Stomach (tissue), 8 donors: ENCODE measurements at regions not wholly inside any gene's neighbourhood (a gene's known extent, or its start where the extent isn't known, plus 50 kb on each side); places are given as distances from the start of the nearest gene placed in this dataset.

Experiments
- DNase-seq, 2 donors: peaks; one replicate each; pipeline versions ENCODE4 v3.0.0 to v3.0.0-alpha.2; 2013 to 2019
- H3K27ac ChIP-seq, 5 donors: fragments of 200-600 bp in 4 of 5; sonication (generic) in 4 of 5; one replicate each; pipeline ENCODE4 v1.5.1; 2013 to 2019; ENCODE audit warnings: mild to moderate bottlenecking in 1 of 5, moderate library complexity in 1 of 5
- H3K27me3 ChIP-seq, 3 donors: fragments of 200-600 bp; sonication (generic); one replicate each; pipeline ENCODE4 v1.5.1; 2017 to 2019; ENCODE audit warnings: mixed run types in 1 of 3
- H3K36me3 ChIP-seq, 4 donors: fragments of 200-600 bp; sonication (generic); 1 replicate in 3 of 4; 2 replicates in 1 of 4; pipeline ENCODE4 v1.5.1; 2016 to 2019
- H3K4me1 ChIP-seq, 4 donors: fragments of 200-600 bp; sonication (generic); one replicate each; pipeline ENCODE4 v1.5.1; 2016 to 2019
- H3K4me3 ChIP-seq, 4 donors: fragments of 200-600 bp; sonication (generic) in 3 of 4; one replicate each; pipeline ENCODE4 v1.5.1; 2016 to 2019; ENCODE audit warnings: mild to moderate bottlenecking in 1 of 4
- H3K9me3 ChIP-seq, 4 donors: fragments of 200-600 bp; sonication (generic); one replicate each; pipeline ENCODE4 v1.5.1; 2016 to 2019
- CTCF ChIP-seq, 7 experiments: fragments of 450-650 bp in 4 of 7; fragments of 200-600 bp in 3 of 7; sonication (generic) in 3 of 7; IDR thresholded peaks; one replicate each; pipeline ENCODE4 v1.5.1; 2016 to 2019; ENCODE audit warnings: antibody characterized with exemption in 7 of 7, control low read depth in 2 of 7, mild to moderate bottlenecking in 1 of 7
- EP300 ChIP-seq: sonication (generic); formaldehyde crosslinking; IDR thresholded peaks from one replicate; pipeline ENCODE4 v1.6.1; 2017; ENCODE audit warnings: antibody characterized with exemption
- POLR2A ChIP-seq, 4 donors: fragments of 450-650 bp; IDR thresholded peaks; one replicate each; pipeline ENCODE4 v1.6.1; 2016; ENCODE audit warnings: antibody characterized with exemption in 4 of 4, control low read depth in 2 of 4, mild to moderate bottlenecking in 1 of 4, moderate library complexity in 1 of 4
- POLR2AphosphoS5 ChIP-seq, 3 donors: sonication (generic); formaldehyde crosslinking; IDR thresholded peaks; one replicate each; pipeline ENCODE4 v1.6.1; 2016; ENCODE audit warnings: antibody characterized with exemption in 3 of 3
- WGBS, 5 donors: extraction: QIAGEN DNeasy Blood & Tissue Kit in 3 of 5; methylation state at CpG; one replicate each; pipeline versions ENCODE4 v1.1.5 to v1.1.7; 2013 to 2018; 5-methylcytosine and 5-hydroxymethylcytosine counted together
- intact Hi-C: fragments of 100-400 bp; cut with DNase I; formaldehyde crosslinking; loops from one replicate; pipeline ENCODE4 v1.15.1; 2023; ENCODE audit warnings: low total_unique reads
- donor health status: healthy with polysubstance abuse.
- donor health status: Bipolar disorder and iron deficiency.
- donor health status: healthy.

- 79 to 88% (median 86%) methylated on average over 6 of the region's 6 CpGs for WGBS, 5 donors
Observed at GRCh38 chr5:51039424-51040329, 343.6 kb upstream of the ISL1 start.

GRCh38 chr5:51043745-51044144, 339.5 kb upstream of the ISL1 start:
- intact Hi-C loops, result no loop called here
- no peak for DNase-seq
- TF ChIP-seq POLR2A (IDR thresholded peaks at IDR 0.05), result no peak
- no peak for TF ChIP-seq CTCF (IDR thresholded peaks at IDR 0.05)
- no peak for TF ChIP-seq POLR2AphosphoS5 (IDR thresholded peaks at IDR 0.05)
- no peak for TF ChIP-seq EP300
- Histone ChIP-seq H3K4me1 (no peaks in the 10 kb centered on the region), H3K4me3 (no peak overlapping the region), H3K27ac (no peak overlapping the region), H3K27me3 (no peaks in the 10 kb centered on the region), H3K36me3 (no peaks in the 10 kb centered on the region), H3K9me3 (no peaks in the 10 kb centered on the region)
- WGBS, 5 donors, result 73 to 89% (median 81%) methylated on average over 5 of the region's 5 CpGs

More at GRCh38 chr5:51039424-51040329, 343.6 kb upstream of the ISL1 start:
- TF ChIP-seq EP300, result no peak
- no peak for TF ChIP-seq POLR2A (IDR thresholded peaks at IDR 0.05)
- no peak for TF ChIP-seq POLR2AphosphoS5 (IDR thresholded peaks at IDR 0.05)
- TF ChIP-seq CTCF (IDR thresholded peaks at IDR 0.05), result no peak
- intact Hi-C loops, result no loop called here
- no peaks in the 10 kb centered on the region for H3K9me3 ChIP-seq
- peaks cover 0 to 6% (median 2%) of the 10 kb centered on the region in 4 donors for H3K4me1 ChIP-seq
- H3K36me3 ChIP-seq, result no peaks in the 10 kb centered on the region
- no peak for DNase-seq
- H3K27ac ChIP-seq, result no peak overlapping the region
- H3K4me3 ChIP-seq, result no peak overlapping the region
- H3K27me3 ChIP-seq, result no peaks in the 10 kb centered on the region

GRCh38 chr5:51047369-51047768, 335.9 kb upstream of the ISL1 start:
- WGBS, 5 donors, result 21 to 44% (median 38%) methylated on average over 4 of the region's 4 CpGs
- peak in 1 of 2 donors; percentile 12 for DNase-seq
- no peaks in the 10 kb centered on the region for H3K9me3 ChIP-seq
- intact Hi-C loops, result no loop called here
- TF ChIP-seq POLR2AphosphoS5 (IDR thresholded peaks at IDR 0.05), result no peak
- no peak for TF ChIP-seq CTCF (IDR thresholded peaks at IDR 0.05)
- no peak for TF ChIP-seq POLR2A (IDR thresholded peaks at IDR 0.05)
- no peak for TF ChIP-seq EP300
- H3K4me3 ChIP-seq, result no peak overlapping the region
- no peaks in the 10 kb centered on the region for H3K27me3 ChIP-seq
- H3K27ac ChIP-seq, result no peak overlapping the region
- H3K4me1 ChIP-seq, result no peaks in the 10 kb centered on the region
- no peaks in the 10 kb centered on the region for H3K36me3 ChIP-seq

GRCh38 chr5:51053361-51053760, 329.9 kb upstream of the ISL1 start:
- WGBS, 5 donors, result 86 to 92% (median 87%) methylated on average over 2 of the region's 2 CpGs
- Histone ChIP-seq H3K36me3 (no peaks in the 10 kb centered on the region), H3K9me3 (no peaks in the 10 kb centered on the region)

More at GRCh38 chr5:51053361-51053760, 329.9 kb upstream of the ISL1 start:
- intact Hi-C loops, result no loop called here
- no peak overlapping the region for H3K27ac ChIP-seq
- TF ChIP-seq EP300 (no peak), CTCF (IDR thresholded peaks at IDR 0.05) (no peak), POLR2A (IDR thresholded peaks at IDR 0.05) (no peak), POLR2AphosphoS5 (IDR thresholded peaks at IDR 0.05) (no peak)
- no peak overlapping the region for H3K4me3 ChIP-seq
- no peak for DNase-seq
- H3K27me3 ChIP-seq, result no peaks in the 10 kb centered on the region
- H3K4me1 ChIP-seq, result no peaks in the 10 kb centered on the region
